DOHH2 (cell line): ENCODE measurements at regions not wholly inside any gene's neighbourhood (a gene's known extent, or its start where the extent isn't known, plus 50 kb on each side); places are given as distances from the start of the nearest gene placed in this dataset.

Experiments
- CTCF ChIP-seq: fragments of 200-600 bp; sonication (generic); IDR thresholded peaks from one replicate; pipeline ENCODE4 v1.5.1; 2014; ENCODE audit warnings: antibody characterized with exemption, mild to moderate bottlenecking, low read depth, low read length; ENCODE audit not compliant: poor library complexity, severe bottlenecking
- EZH2phosphoT487 ChIP-seq: fragments of 200-600 bp; sonication (generic); IDR thresholded peaks from 2 replicates; pipeline ENCODE4 v1.6.1; 2017; ENCODE audit warnings: borderline replicate concordance, mild to moderate bottlenecking, antibody characterized with exemption, low read length, moderate library complexity, mixed read lengths

DNA sequence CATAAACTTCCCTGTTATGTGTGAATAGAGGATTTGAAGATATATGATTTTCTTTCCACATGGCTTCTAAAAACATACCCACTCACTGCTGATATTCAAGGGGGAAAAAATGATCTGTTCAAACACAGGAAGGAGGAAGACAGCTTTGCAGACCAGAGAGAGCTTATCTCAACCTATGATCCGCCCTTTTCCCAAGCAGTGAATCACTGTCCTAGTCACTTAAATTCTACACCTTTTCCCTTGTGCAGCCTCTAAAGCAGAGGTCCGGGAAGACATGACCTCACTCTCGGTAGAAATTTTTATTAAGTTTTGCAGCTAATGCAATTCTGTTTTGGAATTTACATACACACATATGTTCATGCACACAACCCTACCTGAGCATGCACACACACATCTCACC is 197.2 kb downstream of the DIRAS2 start:
- TF ChIP-seq CTCF, result no peak
- no peak for TF ChIP-seq EZH2phosphoT487
